ENCODE measurements at regions not wholly inside any gene's neighbourhood (a gene's known extent, or its start where the extent isn't known, plus 50 kb on each side); places are given as distances from the start of the nearest gene placed in this dataset.

- POLR2A ChIA-PET: no interaction called here
- no peak for ATAC-seq
- BruUV-seq (replicated peaks): no TSS peak
- H3K27me3 ChIP-seq (ENCODE audit: control insufficient read depth, insufficient read depth, low read length): peaks cover 8% of the 10 kb centered on the region
- in situ Hi-C loops (cut with HindIII; ENCODE audit: low pct_unique_long_range_greater_than_20kb, low sequenced_read_pairs): no loop called here
- TF ChIP-seq REST (IDR thresholded peaks at IDR 0.05; ENCODE audit: insufficient read depth in 1 of 2, low read depth in 2 of 2, low read length in 1 of 2) (no peak), TCF7L2 (IDR thresholded peaks at IDR 0.05; ENCODE audit: low read depth, low read length) (no peak), CTCF (IDR thresholded peaks at IDR 0.05) (no peak), POLR2AphosphoS5 (IDR thresholded peaks at IDR 0.05; ENCODE audit: low read depth, low read length) (no peak), SIN3A (IDR thresholded peaks at IDR 0.05; ENCODE audit: borderline replicate concordance, insufficient read depth, low read depth, low read length) (no peak)
- CTCF ChIA-PET: no interaction called here
- no peaks in the 10 kb centered on the region for H3K4me1 ChIP-seq (ENCODE audit: control insufficient read depth, insufficient read depth, low read length)
- no peaks in the 10 kb centered on the region for H3K36me3 ChIP-seq (ENCODE audit: control insufficient read depth, insufficient read depth, low read length)
- H3K4me3 ChIP-seq (ENCODE audit: low read depth in 2 of 2, low read length in 2 of 2): no peak overlapping the region
- no peak overlapping the region for H3K27ac ChIP-seq (ENCODE audit: low read length)
- intact Hi-C loops (cut with micrococcal nuclease; ENCODE audit: unreplicated experiment): no loop called here
- H3K9me3 ChIP-seq (ENCODE audit: control insufficient read depth, insufficient read depth, low read depth, low read length): no peaks in the 10 kb centered on the region
- DNase-seq (ENCODE audit: low read depth, low spot score): no peak
Observed at GRCh38 chr3:24831221-24831620, 336.6 kb upstream of the THRB start.

- in situ Hi-C loops (cut with HindIII; ENCODE audit: low pct_unique_long_range_greater_than_20kb, low sequenced_read_pairs): no loop called here
Observed at GRCh38 chr3:24832891-24833290, 338.2 kb upstream of the THRB start.

More at GRCh38 chr3:24832891-24833290, 338.2 kb upstream of the THRB start:
- no peak overlapping the region for H3K4me3 ChIP-seq (ENCODE audit: low read depth in 2 of 2, low read length in 2 of 2)
- H3K27me3 ChIP-seq (ENCODE audit: control insufficient read depth, insufficient read depth, low read length): peaks cover 8% of the 10 kb centered on the region
- no peaks in the 10 kb centered on the region for H3K36me3 ChIP-seq (ENCODE audit: control insufficient read depth, insufficient read depth, low read length)
- intact Hi-C loops (cut with micrococcal nuclease; ENCODE audit: unreplicated experiment): no loop called here
- POLR2A ChIA-PET: no interaction called here
- TF ChIP-seq TCF7L2 (IDR thresholded peaks at IDR 0.05; ENCODE audit: low read depth, low read length) (no peak), SIN3A (IDR thresholded peaks at IDR 0.05; ENCODE audit: borderline replicate concordance, insufficient read depth, low read depth, low read length) (no peak), REST (IDR thresholded peaks at IDR 0.05; ENCODE audit: insufficient read depth in 1 of 2, low read depth in 2 of 2, low read length in 1 of 2) (no peak), POLR2AphosphoS5 (IDR thresholded peaks at IDR 0.05; ENCODE audit: low read depth, low read length) (no peak), CTCF (IDR thresholded peaks at IDR 0.05) (no peak)
- H3K27ac ChIP-seq (ENCODE audit: low read length): no peak overlapping the region
- no peaks in the 10 kb centered on the region for H3K4me1 ChIP-seq (ENCODE audit: control insufficient read depth, insufficient read depth, low read length)
- ATAC-seq: no peak
- DNase-seq (ENCODE audit: low read depth, low spot score): no peak
- CTCF ChIA-PET: no interaction called here
- no peaks in the 10 kb centered on the region for H3K9me3 ChIP-seq (ENCODE audit: control insufficient read depth, insufficient read depth, low read depth, low read length)
- no TSS peak for BruUV-seq (replicated peaks)
